GM12872 (cell line): ENCODE measurements at regions not wholly inside any gene's neighbourhood (a gene's known extent, or its start where the extent isn't known, plus 50 kb on each side); places are given as distances from the start of the nearest gene placed in this dataset.

Source experiments
- CTCF ChIP-seq: IDR thresholded peaks from 3 replicates; pipeline ENCODE4 v1.5.1; 2011; ENCODE audit warnings: low read depth, mild to moderate bottlenecking, low read length, moderate library complexity; ENCODE audit not compliant: insufficient read depth

GRCh38 chr2:34533585-34534183 lies 934.6 kb upstream of the FAM98A start:
- no peak for TF ChIP-seq CTCF

- TF ChIP-seq CTCF, result no peak
Observed at GRCh38 chr2:34529965-34530364, 930.9 kb upstream of the FAM98A start.

DNA sequence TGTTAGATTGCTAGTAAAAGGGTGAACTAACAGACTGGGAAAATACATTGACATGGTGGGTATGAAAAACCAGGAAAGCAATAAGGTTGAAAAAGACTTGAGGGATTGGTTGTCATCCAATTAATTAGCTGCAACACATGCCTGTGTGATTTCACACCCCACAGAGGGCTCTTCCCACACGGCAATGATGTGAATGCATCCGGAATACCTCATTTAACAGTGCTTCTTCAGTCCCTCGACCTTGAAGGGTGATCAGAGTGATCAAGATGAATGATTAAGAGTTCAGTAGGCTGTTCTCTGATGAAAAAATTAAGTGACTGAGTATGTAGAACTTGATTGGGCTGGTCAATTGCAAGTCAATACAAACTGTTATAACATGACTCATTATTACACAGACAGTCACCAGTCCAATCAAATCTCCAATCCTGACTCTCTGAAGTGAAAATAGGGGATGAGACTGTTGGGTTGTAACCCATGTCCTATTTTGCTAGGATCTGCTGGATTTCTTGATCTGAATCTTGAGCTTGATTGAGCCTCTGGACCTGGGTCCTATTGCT lies 924.9 kb upstream of the FAM98A start:
- no peak for TF ChIP-seq CTCF

- no peak for TF ChIP-seq CTCF
Observed at GRCh38 chr2:34519659-34520058, 920.6 kb upstream of the FAM98A start.

DNA sequence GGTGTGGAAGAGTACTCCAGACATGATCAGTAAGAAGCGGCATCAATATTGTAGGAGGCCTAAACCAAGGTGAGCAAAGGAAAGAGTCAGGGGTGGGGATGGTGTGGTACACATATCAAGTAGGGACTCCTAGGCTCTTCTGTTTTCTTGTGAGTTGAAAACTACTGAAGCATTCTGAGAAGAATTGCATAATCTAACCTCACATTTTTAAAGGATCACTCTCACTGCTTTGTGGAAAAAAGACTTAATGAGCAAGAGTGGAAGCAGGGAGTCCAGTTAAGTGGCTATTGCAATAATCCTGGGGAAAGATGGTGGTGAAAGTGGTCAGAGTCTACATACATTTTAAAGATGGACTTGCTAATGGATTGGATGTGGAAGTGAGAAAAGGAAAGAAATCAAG lies 899.5 kb upstream of the FAM98A start:
- no peak for TF ChIP-seq CTCF

DNA sequence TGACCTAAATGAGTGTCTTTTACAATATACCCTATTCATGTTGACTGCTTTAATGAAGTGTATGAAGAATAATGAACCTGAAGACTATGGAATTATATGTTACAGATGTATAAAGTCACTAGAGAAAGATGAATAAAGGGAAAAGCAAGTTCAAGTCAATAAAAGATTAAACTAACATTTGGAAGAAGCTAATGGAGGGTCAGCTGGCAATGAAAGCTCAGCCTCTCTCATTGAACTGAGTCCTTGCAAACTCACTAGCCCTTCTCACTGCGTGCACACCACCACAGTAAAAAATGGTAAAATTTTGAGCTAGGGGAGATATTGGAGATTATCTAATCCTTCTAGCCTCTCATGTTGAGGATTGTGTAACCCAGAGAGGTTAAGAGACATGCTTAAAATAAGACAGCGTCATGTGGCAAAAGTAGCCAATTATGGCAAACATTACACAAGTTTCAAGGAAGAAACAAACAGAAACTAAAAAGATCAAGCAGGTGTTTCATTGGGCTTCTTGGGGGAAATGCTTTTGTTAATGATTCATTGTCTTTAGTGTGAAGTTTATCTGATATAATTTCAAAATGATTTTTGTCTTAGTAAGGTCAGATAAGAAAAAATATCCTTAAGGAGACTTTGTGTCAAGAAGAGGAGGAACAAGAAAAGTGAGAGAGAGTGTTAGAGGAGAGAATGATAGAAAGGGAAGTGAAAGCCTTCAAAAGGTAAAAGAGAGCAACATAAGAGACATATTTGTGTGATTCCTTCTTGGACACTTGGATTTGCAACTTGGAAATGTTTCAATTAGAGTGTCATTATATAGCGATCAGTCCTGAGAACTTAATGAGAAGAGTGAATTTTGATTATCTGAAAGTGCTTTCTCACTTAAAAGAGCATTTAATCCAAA lies 893.7 kb upstream of the FAM98A start:
- no peak for TF ChIP-seq CTCF

- TF ChIP-seq CTCF, result no peak
Observed at GRCh38 chr2:34486965-34487364, 887.9 kb upstream of the FAM98A start.
